ENCODE measurements at regions not wholly inside any gene's neighbourhood (a gene's known extent, or its start where the extent isn't known, plus 50 kb on each side); places are given as distances from the start of the nearest gene placed in this dataset.

DNA sequence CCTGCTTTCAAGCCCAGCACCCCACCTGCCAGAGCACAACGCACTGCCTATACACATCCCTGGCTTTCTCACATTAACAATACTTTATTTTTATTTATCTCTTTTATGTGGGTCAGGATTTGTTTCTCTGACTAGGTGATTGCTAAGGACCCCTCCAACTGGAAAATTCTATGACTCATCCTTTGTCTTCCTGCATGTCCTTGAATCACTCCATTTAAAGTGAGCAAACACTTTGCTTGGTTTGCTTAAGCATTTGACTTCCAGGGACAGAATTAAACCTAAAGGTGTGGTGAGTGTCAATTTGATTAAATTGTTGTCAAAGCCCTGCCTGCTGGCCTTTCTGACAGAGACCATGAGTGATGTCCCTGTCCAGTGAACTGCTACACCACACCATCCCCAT, 536.5 kb upstream of the BRINP1 start:
- TF ChIP-seq, protein P1, sequence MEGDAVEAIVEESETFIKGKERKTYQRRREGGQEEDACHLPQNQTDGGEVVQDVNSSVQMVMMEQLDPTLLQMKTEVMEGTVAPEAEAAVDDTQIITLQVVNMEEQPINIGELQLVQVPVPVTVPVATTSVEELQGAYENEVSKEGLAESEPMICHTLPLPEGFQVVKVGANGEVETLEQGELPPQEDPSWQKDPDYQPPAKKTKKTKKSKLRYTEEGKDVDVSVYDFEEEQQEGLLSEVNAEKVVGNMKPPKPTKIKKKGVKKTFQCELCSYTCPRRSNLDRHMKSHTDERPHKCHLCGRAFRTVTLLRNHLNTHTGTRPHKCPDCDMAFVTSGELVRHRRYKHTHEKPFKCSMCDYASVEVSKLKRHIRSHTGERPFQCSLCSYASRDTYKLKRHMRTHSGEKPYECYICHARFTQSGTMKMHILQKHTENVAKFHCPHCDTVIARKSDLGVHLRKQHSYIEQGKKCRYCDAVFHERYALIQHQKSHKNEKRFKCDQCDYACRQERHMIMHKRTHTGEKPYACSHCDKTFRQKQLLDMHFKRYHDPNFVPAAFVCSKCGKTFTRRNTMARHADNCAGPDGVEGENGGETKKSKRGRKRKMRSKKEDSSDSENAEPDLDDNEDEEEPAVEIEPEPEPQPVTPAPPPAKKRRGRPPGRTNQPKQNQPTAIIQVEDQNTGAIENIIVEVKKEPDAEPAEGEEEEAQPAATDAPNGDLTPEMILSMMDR (conservative IDR thresholded peaks at IDR 0.05; ENCODE audit: control insufficient read depth, insufficient read depth, low read depth, low read length): no peak
- no peak overlapping the region for H3K4me3 ChIP-seq (ENCODE audit: control insufficient read depth, low read depth, low read length)
- DNase-seq (ENCODE audit: low read depth): no peak

DNA sequence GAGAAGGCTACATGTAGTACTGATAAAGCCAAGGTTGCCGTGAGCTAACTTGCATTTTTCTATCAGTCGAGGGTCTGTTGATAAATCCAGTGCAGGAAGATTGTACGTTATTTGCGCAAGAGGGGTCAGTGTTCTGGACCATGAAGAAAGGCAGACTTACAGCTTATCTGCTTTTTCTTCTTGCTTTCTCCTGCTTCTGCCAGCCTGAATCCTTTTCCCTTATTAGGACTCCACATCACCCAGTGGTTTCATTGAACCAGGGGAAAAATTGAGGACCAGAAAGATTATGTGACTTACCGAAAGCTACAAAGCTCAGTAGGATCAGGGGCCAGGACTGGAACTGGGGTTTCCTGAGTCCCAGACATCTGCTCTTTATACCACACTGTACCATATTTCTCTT, 534.6 kb upstream of the BRINP1 start:
- TF ChIP-seq, protein P1 (conservative IDR thresholded peaks at IDR 0.05; ENCODE audit: control insufficient read depth, insufficient read depth, low read depth, low read length): no peak
- no peak for DNase-seq (ENCODE audit: low read depth)
- H3K4me3 ChIP-seq (ENCODE audit: control insufficient read depth, low read depth, low read length): no peak overlapping the region

DNA sequence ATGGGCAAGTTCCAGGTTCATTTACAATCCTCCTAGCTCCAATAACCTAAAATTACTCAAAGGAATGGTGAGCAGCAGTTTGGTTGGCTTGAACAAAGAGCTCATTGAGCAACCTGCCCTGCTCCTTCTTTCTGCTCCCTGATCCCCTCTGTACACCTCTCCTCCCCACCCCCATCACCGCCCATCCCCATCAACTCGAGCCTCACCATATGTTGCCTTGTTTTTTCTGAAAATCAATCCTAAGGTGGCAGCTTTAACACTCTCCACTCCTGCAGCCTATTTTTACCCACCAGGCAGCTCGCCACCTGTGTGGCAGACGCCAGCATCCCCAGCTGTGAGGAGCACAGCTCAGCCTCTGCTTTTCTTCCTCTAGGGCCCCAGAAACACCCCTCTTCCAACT, 533.4 kb upstream of the BRINP1 start:
- DNase-seq (ENCODE audit: low read depth): no peak
- TF ChIP-seq, protein P1 (conservative IDR thresholded peaks at IDR 0.05; ENCODE audit: control insufficient read depth, insufficient read depth, low read depth, low read length): no peak
- no peak overlapping the region for H3K4me3 ChIP-seq (ENCODE audit: control insufficient read depth, low read depth, low read length)

DNA sequence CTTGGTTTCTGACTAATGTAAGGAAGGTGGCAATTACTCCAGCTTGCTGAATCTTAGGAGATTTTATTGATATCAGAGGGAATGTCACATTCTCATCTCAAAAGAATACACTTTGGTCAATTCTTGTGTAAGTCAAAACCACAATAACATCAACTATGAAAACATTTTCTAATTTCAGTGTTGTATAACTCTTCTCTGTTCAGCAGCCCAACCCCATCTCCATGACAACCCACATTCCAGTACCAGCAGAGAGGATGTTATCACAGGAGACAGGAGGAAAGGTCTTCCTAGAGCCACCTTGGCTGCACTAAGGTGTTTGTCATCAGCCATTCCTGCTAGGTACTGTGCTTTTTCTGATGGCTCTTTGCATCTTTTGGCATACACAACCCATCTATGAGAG, 529.1 kb upstream of the BRINP1 start:
- TF ChIP-seq, protein P1 (conservative IDR thresholded peaks at IDR 0.05; ENCODE audit: control insufficient read depth, insufficient read depth, low read depth, low read length): no peak
- no peak for DNase-seq (ENCODE audit: low read depth)

DNA sequence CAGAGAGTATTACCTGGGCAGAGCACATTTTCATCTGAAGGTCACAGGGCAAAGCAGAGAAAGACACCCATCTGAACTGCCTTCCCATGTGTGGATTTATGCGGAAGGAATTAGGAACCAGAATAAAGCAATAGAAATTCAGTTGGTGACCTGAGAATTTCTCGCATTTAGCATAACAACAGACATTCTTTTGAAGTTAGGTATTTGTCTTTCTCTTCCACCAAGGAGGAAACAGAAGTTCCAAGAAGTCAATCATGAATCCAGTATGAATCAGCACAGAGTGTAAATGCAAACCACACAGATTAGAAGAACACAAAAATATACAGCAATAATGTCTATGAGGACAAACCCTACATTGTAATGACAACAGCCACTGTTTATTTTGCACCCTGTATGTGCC, 515.2 kb upstream of the BRINP1 start:
- no peak for DNase-seq (ENCODE audit: low read depth)
- H3K4me3 ChIP-seq (ENCODE audit: control insufficient read depth, low read depth, low read length): no peak overlapping the region
- TF ChIP-seq, protein P1 (conservative IDR thresholded peaks at IDR 0.05; ENCODE audit: control insufficient read depth, insufficient read depth, low read depth, low read length): no peak

More for the DNA sequence above, 529.1 kb upstream of the BRINP1 start:
- H3K4me3 ChIP-seq (ENCODE audit: control insufficient read depth, low read depth, low read length): no peak overlapping the region

DNA sequence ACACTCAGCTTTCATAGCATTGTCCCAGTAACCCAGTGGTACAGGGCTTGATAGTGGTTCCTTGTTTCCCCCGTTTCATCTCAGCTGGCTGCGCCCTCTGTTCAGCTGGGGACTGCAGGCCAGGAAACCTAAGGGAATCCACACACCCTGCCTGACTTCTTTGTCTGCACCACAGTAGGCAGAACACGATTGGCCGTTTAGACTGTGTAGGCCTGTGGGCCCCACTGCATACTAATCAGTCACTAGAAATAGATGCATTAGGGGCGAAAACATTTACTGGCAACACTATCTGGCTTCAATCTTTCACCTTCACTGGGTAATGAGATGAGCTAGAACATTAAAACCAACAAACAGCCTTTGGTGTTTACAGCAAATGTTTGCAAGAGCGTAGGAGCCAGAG, 512.7 kb upstream of the BRINP1 start:
- no peak for DNase-seq (ENCODE audit: low read depth)
- TF ChIP-seq, protein P1 (conservative IDR thresholded peaks at IDR 0.05; ENCODE audit: control insufficient read depth, insufficient read depth, low read depth, low read length): no peak
- no peak overlapping the region for H3K4me3 ChIP-seq (ENCODE audit: control insufficient read depth, low read depth, low read length)

DNA sequence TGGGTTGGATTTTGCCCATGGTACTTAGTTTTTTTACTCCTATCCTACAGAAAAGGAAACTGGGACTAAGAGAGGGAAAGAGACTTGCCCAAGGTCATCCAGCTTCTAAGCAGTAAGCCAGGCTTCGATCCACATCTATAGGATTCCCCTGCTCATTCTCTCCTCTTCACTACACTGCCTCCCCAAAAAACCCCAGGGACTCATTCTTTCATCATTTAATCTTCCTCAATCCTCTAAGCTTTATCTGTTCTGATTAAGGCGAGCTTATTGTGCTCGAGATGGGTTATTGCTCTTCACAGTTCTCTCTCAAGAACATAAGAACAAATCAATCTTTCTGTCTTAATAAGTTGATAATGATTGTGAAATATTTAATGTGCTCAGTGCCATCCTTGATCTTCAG, 511.1 kb upstream of the BRINP1 start:
- no peak for DNase-seq (ENCODE audit: low read depth)
- TF ChIP-seq, protein P1 (conservative IDR thresholded peaks at IDR 0.05; ENCODE audit: control insufficient read depth, insufficient read depth, low read depth, low read length): no peak
- no peak overlapping the region for H3K4me3 ChIP-seq (ENCODE audit: control insufficient read depth, low read depth, low read length)

Data from fibroblast of mammary gland (primary cell).